ENCODE measurements at regions not wholly inside any gene's neighbourhood (a gene's known extent, or its start where the extent isn't known, plus 50 kb on each side); places are given as distances from the start of the nearest gene placed in this dataset.
A peak's percentile ranks its signal among the peaks of the same experiment; 100 is the strongest.
"Not testable (repeated sequence)": the region's sequence is repeated elsewhere in the genome, so short reads cannot be mapped to it uniquely, and the experiment has no call there.

DNA sequence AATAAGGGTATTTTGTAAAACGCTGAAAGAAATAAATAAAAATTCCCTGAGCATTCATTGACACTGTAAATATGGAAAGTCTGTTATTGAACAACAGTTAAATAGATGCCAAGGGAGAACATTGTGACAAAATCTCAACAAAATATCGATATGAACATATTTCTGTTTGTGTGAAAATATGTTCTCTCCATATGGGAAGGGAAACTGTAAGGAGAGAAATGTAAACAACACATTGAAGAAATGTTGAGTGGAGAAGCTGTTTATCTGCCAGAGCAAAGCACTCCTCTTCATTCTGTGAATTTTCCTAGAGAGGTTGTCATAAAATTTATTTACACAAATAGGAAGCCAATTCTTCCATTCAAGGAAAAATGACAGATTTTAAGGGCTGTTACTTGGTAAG, 57.1 kb upstream of the EOMES start:
- DNase-seq, result no peak

DNA sequence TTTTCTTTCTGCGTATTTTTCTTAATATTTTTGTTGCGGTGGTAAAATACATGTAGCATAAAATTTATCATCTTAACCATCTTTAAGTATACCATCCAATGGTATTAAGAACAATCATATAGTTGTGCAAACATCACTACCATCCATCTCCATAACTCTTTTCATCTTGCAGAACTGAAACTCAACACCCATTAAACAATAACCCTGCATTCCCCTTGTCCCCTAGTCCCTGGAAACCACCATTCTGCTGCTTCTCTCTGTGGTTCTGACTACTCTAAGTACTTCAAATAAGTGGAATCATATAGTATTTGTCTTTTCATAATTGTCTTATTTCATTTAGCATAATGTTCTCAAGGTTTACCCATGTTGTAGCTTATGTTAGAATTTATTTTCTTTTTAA, 67.3 kb upstream of the EOMES start:
- DNase-seq, result no peak

DNA sequence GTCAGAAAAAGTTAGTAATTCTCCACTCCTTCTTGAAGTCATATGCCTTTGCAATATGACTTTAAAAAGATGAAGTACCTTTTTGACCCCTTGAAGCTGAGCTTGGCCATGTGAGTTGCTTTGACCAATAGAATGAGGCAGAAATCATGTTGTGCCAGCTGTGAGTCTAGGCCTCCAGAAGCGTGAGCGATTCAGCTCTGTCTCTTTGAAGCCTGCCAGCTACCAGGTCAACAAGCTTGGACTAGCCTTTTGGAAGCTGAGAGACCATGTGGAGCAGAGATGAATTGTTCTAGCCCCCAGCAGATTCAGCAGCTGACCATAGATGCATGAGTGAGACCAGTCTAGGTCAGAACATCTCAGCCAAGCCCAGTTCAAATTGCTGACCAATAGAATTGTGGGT, 69.8 kb upstream of the EOMES start:
- DNase-seq, result no peak

DNA sequence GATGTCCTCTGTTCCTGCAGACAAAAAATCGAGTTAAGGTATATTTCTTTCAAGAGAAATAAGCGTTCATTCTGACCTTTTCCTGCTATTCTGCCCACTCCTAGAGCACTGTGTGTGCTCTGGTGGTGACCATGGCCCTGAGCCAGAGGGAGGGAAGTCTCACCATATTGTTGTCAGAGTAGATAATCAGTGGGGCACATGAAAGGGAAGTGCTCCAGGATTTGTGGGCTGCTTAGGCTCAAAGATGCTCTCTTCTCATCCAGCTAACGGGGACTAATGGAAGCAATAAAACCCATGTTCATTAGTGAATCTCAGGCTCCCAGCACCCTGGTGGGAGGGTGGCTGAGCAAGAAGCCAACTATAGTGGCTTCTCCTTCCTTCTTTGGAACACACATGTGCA, 70.7 kb upstream of the EOMES start:
- DNase-seq, result no peak

DNA sequence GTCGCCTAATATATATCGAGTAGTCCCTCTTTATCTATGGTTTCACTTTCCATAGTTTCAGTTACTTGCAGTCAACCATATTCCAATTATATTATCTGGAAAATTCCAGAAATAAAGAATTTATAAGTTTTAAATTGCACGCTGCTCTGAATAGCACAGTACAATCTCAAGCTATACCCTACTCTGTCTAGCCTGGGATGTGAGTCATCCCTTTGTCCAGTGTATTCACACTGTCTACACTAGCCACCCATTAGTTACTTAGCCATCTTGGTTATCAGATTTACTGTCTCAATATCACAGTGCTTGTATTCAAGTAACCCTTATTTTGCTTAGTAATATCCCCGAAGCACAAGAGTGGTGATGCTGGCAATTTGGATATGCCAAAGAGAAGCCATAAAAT, 72.1 kb upstream of the EOMES start:
- DNase-seq, result no peak

DNA sequence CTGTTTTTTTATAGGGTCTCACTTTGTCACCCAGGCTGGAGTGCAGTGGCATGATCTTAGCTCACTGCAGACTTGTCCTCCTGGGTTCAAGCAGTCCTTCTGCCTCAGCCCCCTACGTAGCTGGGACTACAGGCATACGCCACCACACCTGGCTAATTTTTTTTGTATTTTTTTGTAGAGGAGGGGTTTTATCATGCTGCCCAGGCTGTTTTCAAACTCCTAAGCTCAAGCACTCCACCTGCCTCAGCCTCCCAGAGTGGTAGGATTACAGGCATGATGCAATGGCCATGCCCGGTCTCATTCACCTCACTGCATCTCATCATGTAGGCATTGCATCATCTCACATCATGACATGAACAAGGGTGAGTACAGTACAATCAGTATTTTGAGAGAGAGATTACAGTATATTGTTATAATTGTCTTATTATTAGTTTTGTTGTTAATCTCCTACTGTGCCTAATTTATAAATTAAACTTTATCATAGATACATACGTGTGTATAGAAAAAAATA, 74.3 kb upstream of the EOMES start:
- DNase-seq, result no peak

DNA sequence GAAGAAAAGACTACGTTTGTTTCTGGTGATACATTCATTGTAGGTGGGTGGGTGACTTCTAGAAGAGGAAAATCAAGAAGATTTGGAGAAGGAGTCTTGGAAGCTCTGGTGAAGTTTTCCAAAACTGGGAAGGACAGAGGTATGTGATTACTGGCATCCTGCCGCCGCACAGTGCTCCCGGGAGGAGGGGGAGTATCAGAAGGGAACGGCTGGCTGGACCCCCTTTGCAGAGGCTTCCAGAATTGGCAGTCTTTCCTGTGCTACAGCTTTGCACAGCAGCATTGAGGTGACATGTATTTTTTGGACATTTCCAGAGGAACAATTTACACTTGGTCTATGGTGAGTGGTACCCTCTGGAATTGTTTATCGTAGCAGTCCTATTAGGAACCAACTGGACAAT, 75.7 kb upstream of the EOMES start:
- no peak for DNase-seq

DNA sequence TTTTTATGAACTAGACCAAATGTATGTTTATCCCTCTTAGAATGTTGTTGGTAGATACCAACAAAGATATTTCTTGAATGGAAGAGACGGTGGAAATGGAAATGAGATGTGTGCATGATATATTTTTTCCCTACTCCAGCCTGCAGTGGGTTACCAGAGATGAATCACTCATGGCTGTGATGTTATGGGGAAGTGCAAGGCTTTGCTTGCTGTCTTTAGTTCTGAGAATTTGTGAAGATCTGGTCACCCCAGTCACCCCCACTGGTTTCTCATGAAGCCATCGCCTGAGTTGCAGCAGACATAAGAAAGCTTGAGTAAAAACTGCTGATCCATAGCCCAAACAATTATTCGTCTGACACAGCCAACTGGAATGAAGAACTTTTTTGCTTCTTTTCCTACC, 78.1 kb upstream of the EOMES start:
- DNase-seq, result no peak

DNA sequence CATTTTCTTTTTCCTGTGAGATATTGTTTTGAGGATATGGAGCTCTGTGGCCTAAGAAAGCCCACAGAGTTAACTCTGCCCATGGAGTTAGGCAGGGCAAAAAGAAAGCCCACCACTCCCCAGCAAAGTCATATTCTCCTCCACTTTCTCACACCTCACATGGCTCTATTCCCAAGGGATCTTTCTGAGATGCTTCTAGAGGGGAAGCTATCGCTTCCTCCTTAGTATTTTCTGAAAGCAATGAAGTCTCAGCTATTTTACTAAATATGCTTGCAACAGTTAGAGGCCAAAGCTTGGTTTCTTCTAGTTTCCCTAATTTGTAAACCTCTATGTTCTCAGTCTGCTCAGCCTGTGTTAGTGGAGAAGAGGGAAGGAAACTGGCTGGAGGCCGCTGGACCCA, 80.3 kb upstream of the EOMES start:
- DNase-seq, result no peak

DNA sequence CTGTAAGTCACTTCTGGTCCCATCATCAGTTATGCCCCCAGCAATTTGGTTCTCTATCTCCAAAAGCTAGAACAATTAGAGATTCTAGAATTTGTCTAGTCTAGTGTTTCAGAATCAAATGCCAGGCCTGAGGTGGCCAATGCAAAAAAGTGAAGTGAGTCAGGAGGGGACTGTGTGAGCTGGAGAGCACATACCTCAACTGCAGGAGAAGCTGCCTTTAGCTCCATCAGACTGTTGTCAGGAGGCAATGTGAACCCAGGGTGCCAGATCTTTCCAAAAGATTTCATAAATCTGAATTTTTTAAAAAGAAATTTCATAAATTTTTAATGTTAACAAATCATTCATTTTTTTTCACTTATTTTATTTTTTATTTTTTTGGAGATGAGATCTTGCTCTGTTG, 80.7 kb upstream of the EOMES start:
- DNase-seq, result no peak

DNA sequence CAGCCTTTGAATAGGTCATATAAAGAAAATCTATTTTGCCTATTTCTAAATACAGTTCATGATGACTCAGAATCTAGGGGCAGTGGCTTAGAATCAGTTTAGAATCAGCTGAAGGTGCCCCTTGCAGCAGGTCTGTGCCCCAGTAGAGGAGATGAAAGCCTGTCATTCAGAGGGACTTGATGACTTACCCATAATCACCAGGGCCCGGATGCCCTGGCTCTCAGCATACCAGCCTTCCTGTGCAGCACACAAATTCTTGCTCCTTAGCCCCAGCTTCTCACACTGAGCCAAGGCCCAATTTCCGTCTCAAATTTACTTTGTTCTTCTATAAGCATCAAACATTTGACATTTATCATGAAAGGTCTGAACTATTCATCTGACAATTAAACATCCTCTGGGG, 83.2 kb upstream of the EOMES start:
- DNase-seq, result no peak

DNA sequence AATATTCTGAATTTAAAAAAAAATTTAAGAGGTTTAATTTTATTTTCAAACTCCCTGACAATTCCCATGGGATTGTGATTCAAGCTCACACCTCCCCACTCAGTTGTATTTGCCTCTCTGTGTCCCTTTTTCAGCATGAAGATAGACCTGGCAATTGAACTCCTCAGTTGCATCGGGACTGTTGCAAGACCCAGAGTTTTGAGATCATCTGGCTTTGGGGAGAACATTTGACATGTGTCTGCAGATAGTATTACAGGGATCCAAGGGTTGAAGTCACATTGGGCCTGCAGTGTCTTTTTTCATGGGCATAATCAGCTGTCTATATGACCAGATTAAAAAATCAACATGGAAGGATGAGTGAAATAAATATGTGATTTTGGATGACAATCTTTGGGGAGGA, 91.1 kb upstream of the EOMES start:
- no peak for DNase-seq

DNA sequence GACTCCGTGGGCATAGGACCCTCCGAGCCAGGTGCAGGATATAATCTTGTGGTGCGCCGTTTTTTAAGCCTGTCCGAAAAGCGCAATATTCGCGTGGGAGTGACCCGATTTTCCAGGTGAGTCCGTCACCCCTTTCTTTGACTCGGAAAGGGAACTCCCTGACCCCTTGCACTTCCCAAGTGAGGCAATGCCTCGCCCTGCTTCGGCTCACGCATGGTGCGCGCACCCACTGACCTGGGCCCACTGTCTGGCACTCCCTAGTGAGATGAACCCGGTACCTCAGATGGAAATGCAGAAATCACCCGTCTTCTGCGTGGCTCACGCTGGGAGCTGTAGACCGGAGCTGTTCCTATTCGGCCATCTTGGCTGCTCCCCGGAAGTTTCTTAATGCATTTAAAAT, 99.5 kb upstream of the EOMES start:
- DNase-seq, result not testable (repeated sequence)

DNA sequence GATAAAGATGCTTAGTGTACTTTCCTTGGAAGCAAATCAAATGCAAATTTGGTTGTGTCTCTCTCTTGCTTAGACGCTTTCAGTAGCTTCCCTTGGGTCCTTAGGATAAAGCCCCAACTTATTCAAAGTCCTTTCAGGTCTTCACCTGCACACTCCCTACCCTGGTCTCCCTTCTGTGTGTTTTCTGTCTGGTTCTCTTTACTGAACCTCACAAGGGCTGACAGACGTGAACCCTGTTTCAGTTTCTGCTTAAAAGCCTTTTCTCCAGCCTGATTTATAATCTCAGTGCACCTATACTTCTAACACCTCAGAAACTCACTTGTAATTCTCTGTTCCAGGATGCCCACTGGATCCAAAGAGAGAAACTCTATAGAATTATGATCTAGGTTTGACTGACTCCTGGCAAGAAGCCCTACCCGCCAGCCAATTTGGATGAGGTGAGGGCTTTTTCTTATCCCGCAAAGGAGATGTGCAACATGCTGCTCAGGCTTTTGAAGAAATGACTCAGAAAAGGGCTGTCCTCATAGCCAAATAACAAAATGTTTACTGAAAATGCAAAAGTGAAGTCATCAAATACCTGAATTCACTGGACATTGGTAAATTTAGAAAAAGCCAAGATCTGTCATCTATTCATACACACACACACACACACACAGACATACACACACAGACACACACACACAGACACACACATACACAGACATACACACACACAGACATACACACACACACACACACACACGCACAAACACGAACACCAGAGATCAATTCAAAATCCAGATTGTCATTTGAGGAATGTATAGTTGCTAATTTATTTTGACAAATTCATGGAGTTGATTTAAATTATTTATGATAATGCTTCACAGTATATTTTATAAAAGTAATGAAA, 102.4 kb upstream of the EOMES start:
- no peak for DNase-seq

DNA sequence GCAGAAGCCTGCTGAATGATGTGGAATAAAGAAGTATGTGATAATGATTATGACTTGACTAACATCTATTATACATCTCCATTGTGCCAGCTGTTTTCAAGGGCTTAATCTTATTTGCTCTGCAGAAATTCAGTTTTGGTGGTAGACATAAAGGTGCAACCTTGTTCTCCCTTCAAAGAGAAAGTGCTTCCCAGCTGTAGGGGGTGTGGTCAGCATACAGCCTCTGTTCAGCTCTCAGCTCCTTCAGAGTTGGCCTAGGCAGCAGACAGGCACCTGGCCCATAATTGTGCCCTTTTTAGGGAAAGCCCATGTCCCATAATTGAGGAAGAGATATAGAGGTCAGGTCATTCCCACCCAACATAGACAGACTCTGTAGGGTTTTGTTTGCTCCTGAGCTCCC, 104.3 kb upstream of the EOMES start:
- no peak for DNase-seq

DNA sequence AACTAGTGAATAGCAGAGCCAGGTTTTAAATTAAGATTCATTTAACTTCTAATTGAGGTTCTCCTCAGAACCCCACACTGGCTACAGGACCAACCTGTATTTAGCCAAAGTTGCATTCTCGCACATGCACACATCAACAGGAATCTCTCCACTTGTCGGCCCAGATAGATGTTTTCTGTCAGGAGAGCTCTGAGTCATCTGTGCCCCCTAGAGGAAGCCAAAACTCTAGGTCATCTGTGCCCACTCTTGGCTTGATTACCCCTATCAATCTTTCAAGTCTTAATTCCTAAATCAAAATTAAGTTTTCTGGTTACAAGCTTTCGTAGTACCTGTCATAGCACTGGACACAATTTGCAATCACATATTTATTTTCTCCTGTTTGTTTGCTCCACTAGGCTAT, 104.9 kb upstream of the EOMES start:
- no peak for DNase-seq

DNA sequence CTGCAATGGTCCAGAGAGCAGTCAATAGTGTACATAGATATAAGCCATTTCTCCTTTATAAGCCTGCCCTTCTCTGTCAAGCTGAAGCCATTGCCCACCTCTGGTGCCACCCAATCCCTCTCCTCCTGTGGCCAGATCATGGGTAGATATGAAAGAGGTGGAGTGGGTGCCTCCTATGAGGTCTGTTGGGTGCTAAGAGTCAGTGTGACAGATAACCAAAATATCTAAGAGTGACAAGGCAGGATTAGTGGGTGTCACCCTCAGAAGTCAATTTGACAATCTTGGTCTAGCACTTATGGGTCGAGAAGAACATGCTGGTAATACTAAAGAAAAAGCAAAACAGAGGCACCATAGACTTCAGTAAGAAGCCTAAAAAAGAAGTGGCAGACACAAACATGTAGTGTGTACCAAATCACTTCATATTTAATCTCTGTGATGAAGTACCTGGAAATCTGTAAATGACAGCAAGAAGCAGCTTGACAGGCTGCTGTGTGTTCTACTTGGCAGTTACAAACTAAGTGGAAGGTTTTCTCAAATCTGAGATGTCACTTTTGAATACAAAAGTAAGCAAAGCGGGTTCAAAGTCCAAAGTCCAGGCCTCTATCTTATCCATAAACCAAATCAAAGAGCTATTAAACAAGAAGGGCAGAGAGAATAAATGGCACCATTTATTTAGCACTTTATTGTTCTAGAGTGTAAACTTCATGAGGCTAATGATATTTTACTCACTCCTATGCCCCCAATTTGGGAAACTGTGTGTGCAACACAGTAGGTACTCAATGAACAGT, 118.9 kb upstream of the EOMES start:
- peak in 1 of 2 donors; percentile 9 for DNase-seq

DNA sequence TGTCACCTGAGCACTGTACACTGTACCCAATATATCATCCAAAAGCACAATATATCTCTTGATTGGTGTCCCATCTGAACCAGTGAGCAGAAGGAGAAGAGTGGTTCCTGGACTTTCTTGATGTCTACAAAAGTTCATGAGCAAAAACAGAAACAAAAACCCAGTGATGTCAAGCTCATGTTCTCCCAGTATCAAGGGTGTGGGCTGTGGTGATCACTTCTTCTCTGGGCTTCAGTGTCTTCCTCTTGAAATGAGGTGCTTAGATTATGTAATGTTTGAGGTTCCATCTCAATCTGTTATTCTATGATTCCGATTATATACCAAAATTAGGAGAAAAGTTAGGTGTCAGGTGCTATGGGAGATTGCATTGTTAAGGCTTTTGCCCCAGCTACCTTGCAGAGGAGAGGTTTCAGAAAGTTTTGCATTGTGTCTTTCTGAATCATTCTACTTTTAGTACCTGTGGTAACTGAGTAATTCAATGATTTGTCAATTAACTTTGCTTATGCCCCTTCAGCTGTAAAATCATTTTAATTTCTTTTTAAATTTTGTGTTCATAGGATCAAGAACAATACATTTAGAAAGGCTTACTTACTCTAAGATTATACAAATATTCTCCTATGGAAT, 122.0 kb upstream of the EOMES start:
- no peak for DNase-seq

DNA sequence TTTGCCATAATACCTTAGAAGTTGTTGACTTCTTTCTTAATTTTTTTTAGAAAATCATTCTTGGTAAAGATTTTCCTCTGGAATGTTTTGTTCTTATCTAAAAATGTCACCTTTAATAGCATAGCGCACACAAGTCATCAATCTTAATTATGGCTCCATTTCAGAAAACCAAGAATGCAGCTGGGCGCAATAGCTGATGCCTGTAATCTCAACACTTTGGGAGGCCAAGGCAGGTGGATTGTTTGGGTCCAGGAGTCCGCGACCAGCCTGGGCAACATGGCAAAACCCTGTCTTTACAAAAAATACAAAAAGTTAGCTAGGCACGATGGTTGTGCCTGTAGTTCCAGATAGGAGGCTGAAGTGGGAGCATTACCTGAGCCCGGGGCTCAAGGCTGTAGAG, 125.6 kb upstream of the EOMES start:
- DNase-seq, result no peak

DNA sequence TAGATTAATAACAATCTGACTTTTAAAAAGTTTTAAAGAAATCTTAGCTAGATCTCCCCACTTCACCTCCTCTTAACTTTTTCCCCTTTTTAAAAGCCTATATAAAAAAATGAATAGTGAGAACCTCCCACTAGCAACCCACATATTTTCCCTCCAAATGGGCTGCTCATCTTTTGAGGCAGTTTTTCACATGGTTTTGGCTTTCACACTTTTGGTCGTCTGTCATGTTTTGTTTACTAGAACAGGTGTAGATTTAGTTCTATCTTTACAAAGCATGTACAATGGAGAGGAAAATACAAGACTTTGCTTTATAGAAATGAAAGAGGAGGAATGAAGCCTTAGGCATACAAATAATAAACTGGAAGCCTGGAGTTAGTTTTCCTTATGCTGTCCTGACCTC, 126.7 kb upstream of the EOMES start:
- DNase-seq, result no peak

DNA sequence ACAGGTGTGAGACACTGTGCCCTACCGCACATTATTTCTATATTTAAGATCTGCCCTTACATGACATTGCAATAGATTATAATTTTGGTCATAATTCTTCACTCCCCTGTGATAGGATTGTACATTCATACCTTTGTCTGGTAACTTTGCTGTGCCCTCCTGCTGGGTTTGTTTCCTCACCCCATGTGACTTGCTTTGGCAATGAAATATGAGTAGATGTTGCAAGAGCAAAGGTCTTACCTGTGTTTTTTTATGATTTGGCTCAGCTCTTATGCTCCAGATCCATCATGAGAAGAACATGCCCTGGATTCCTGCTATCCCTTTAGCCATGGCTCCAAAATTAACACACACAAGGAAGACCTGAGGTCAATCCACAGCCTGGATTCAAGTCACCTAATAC, 137.7 kb upstream of the EOMES start:
- DNase-seq, result no peak

DNA sequence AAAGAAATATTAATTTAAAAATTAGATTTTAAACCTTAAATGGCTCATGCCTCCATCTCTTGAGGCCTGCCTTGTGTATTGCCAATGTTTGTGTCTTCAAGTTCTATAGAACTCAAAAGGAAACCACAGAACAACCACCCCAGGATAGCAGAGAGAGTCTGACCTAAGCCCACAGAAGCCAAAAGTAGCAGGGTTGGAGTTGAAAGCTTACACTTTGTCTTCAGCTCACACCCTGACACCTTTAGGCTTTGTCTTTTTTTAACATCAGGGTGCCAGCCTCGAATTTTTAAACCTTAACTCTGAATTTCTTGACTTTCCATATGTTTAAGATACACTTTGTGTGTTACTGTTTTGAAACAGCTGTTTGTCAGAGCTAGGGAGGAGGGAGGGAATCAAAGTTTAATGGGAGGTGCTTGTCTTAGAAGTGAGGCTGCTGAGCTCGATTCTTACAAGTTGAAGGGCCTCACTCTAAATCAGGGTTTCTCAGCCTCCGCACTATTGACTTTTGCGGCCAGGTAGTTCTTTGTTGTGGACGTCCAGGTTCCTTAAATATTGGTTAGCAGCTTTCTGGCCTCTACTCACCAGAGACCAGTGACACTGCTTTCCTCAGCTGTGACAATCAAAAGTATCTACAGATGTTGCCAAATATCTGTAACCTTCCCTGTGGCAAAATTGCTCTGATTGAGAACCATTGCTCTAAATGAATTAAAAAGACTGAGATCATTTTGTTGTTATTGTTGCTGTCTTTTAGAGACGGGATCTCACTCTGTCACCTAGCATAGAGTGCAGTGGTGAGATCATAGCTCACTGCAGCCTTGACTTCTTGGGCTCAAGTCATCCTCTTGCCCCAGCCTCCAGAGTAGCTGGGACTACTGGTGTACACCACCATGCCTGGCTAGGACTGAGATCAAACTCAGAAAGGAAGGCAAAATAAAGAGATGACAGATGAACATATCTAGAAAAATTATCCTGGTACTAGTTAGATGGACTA, 139.2 kb upstream of the EOMES start:
- peak; percentile 6 to 48 for DNase-seq
